Tibial artery (tissue), 4 donors: ENCODE measurements at regions not wholly inside any gene's neighbourhood (a gene's known extent, or its start where the extent isn't known, plus 50 kb on each side); places are given as distances from the start of the nearest gene placed in this dataset.

Experiments
- DNase-seq, 2 donors: peaks; one replicate each; pipeline ENCODE4 v3.0.0-alpha.2; 2019
- H3K27ac ChIP-seq, 2 donors: fragments of 200-600 bp; sonication (generic) in 1 of 2; 1 replicate in 1 of 2; 2 replicates in 1 of 2; pipeline ENCODE4 v1.5.1; 2018 to 2019; ENCODE audit warnings: mild to moderate bottlenecking in 1 of 2
- H3K27me3 ChIP-seq, 2 donors: fragments of 200-600 bp; sonication (generic) in 1 of 2; one replicate each; pipeline versions ENCODE4 v1.5.1 to v1.6.0; 2016 to 2019
- H3K36me3 ChIP-seq, 3 donors: fragments of 200-600 bp; sonication (generic) in 2 of 3; one replicate each; pipeline ENCODE4 v1.5.1; 2016 to 2019; ENCODE audit warnings: mild to moderate bottlenecking in 2 of 3
- H3K4me1 ChIP-seq, 4 donors: fragments of 200-600 bp; sonication (generic) in 2 of 4; 1 replicate in 3 of 4; 2 replicates in 1 of 4; pipeline ENCODE4 v1.5.1; 2016 to 2019
- H3K4me3 ChIP-seq, 2 donors: fragments of 200-600 bp; sonication (generic) in 1 of 2; 1 replicate in 1 of 2; 2 replicates in 1 of 2; pipeline ENCODE4 v1.5.1; 2018 to 2019; ENCODE audit warnings: mild to moderate bottlenecking in 2 of 2
- H3K9me3 ChIP-seq, 3 donors: fragments of 200-600 bp; sonication (generic) in 1 of 3; one replicate each; pipeline ENCODE4 v1.5.1; 2016 to 2019
- CTCF ChIP-seq, 2 experiments: fragments of 200-600 bp in 1 of 2; fragments of 450-650 bp in 1 of 2; IDR thresholded peaks; one replicate each; pipeline ENCODE4 v1.5.1; 2017 to 2019; ENCODE audit warnings: antibody characterized with exemption in 2 of 2, mild to moderate bottlenecking in 1 of 2, moderate library complexity in 1 of 2
- intact Hi-C: fragments of 100-400 bp; cut with DNase I; formaldehyde crosslinking; loops from one replicate; pipeline ENCODE4 v1.15.0; 2023; ENCODE audit warnings: low total_unique reads

DNA sequence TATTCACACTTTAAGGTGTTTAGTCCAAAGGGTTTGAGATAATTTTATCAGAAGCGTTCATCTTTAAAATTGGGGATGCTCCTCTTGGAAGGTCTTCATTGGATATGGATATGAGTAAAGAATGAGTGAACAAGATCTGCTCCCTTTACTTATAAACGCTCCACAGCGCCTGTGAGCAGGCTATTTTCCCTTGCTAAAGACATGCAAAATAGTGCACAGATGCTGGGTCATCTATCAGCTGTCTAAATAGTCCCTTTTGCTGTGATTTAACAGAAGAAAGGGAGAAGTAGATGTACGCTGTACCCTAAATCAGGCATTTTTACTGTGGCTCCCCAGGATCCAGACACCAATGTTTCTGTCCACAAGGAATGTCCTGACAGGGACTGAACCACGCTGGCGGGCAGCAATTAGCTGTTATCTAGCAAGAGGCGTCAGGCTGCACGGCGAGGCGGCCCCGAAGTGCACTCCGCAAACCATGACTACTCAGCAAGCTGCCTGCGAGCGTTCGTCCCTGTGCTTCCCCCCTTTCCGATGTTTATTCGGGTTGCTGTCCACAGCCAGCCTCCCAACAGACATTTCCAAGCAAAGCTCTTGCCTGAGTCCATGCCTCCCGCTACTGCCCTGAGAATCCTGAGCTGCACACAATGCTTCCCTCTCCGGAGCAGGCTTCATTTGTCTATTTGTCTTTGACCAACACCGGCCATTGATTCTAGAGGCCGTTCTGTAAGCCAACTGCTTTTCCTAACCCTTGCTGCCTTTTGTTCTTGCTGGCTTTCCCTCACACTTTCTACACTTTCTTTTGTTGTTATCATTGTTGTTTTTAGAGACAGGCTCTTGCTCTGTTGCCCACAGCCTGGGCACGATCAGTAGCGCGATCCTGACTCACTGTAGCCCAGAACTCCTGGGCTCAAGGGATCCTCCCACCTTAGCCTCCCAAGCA is 55.7 kb upstream of the CNEP1R1 start:
- DNase-seq: no peak

DNA sequence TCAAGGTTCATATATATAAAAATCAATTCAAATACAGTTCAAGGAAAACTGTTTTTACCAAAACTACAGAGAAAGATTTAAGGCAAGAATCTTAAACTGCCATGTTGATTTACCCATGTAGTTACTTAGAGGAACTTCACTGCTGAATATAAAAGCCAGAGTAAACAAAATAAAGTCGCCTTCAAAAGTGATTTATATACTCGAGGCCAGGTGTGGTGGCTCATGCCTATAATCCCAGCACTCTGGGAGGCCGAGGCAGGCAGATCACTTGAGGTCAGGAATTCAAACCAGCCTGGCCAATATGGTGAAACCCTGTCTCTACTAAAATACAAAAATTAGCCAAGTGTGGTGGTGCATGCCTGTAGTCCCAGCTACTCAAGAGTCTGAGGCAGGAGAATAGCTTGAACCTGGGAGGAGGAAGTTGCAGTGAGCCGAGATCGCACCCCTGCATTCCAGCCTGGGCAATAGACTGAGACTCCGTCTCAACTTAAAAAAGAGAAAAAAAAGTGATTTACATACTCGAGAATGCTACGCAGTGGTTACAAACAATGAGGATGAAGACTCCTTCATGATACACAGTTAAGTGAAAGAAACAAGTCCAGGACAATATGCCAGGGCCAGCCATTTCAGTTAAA is 54.1 kb upstream of the CNEP1R1 start:
- no peaks in the 10 kb centered on the region for H3K36me3 ChIP-seq
- H3K27ac ChIP-seq: no peak overlapping the region
- H3K27me3 ChIP-seq: peaks cover 0 to 15% of the 10 kb centered on the region in 2 donors
- no peak for TF ChIP-seq CTCF (IDR thresholded peaks at IDR 0.05)
- intact Hi-C loops: no loop called here
- H3K4me1 ChIP-seq: no peaks in the 10 kb centered on the region
- H3K4me3 ChIP-seq: no peak overlapping the region
- no peak for DNase-seq
- no peaks in the 10 kb centered on the region for H3K9me3 ChIP-seq

More for the DNA sequence above, 55.7 kb upstream of the CNEP1R1 start:
- Histone ChIP-seq H3K27ac (no peak overlapping the region), H3K36me3 (no peaks in the 10 kb centered on the region), H3K4me1 (no peaks in the 10 kb centered on the region), H3K9me3 (no peaks in the 10 kb centered on the region), H3K27me3 (peaks cover 0 to 20% of the 10 kb centered on the region in 2 donors), H3K4me3 (no peak overlapping the region)
- intact Hi-C loops: no loop called here
- TF ChIP-seq CTCF (IDR thresholded peaks at IDR 0.05): no peak

DNA sequence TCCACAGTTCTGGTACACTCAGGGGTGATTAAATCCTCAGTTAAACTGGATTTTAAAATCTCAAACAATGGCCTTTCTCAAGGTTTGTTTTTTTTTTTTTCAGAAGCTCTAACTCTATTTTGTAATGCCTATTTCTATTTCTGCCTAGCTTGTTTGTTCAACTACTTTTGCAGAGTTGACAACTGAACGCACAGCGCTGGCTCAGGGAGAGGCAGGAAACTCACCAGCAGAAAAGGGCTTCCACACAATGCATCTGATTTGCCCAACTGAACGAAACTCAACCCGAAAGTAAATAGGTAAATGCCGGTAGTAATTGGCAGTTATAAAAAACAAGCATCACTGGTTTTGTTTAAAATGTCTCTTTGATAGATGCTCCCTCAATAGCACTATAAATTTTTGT is 52.7 kb upstream of the CNEP1R1 start:
- H3K4me3 ChIP-seq: no peak overlapping the region
- no peaks in the 10 kb centered on the region for H3K4me1 ChIP-seq
- peaks cover 0 to 5% (median 0%) of the 10 kb centered on the region in 3 donors for H3K9me3 ChIP-seq
- intact Hi-C loops: no loop called here
- no peak for DNase-seq
- peaks cover 0 to 10% of the 10 kb centered on the region in 2 donors for H3K27me3 ChIP-seq
- no peaks in the 10 kb centered on the region for H3K36me3 ChIP-seq
- no peak overlapping the region for H3K27ac ChIP-seq
- no peak for TF ChIP-seq CTCF (IDR thresholded peaks at IDR 0.05)

DNA sequence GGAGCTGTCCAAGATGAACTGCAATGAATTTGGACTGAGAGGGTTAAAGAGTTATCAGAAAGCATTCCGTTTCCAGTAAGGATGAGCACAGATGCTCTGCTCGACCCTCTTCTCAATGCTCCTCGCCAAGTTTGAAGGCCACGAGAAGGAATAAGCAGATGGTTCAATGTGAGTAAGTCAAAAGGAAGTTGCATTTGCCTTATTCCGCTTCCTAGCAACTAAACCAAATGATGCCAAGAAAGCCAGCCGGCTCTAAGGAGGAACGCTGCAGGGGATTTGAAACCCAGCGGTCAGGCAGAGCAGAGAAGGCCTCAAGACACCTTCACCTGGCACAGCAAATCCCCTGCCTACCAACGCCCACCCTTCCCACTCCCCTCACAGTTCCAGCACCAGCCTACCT is 52.1 kb upstream of the CNEP1R1 start:
- peaks cover 0 to 11% of the 10 kb centered on the region in 2 donors for H3K27me3 ChIP-seq
- intact Hi-C loops: no loop called here
- DNase-seq: no peak
- no peak overlapping the region for H3K27ac ChIP-seq
- H3K9me3 ChIP-seq: peaks cover 0 to 9% (median 0%) of the 10 kb centered on the region in 3 donors
- no peaks in the 10 kb centered on the region for H3K4me1 ChIP-seq
- no peak for TF ChIP-seq CTCF (IDR thresholded peaks at IDR 0.05)
- no peaks in the 10 kb centered on the region for H3K36me3 ChIP-seq
- no peak overlapping the region for H3K4me3 ChIP-seq
